ENCODE measurements at regions not wholly inside any gene's neighbourhood (a gene's known extent, or its start where the extent isn't known, plus 50 kb on each side); places are given as distances from the start of the nearest gene placed in this dataset.

DNA sequence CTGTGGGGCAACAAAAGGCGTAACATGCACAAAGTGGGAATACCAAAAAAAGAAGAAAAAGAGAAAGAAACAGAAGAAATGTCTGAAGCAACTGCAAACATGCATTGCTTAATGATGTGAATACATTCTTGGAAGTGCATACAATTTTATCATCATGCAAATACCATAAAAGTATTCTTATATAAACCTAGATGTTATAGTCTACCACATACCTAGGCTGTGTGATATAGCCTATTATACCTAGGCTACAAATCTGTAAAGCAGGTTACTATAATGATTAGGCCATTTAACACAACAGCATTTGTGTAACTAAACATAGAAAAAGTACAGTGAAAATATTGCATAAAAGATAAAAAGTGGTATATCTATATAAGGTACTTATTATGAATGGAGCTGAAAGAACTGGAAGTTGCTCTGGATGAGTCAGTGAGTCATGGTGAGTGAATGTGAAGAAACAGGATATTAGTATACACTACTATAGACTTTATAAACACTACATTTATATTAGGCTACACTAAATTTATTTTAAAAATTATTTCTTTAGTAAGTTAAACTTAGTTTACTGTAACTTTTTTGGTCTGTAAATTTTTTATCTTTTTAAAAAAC lies 319.4 kb upstream of the KCNH7 start:
- TF ChIP-seq, protein P1, sequence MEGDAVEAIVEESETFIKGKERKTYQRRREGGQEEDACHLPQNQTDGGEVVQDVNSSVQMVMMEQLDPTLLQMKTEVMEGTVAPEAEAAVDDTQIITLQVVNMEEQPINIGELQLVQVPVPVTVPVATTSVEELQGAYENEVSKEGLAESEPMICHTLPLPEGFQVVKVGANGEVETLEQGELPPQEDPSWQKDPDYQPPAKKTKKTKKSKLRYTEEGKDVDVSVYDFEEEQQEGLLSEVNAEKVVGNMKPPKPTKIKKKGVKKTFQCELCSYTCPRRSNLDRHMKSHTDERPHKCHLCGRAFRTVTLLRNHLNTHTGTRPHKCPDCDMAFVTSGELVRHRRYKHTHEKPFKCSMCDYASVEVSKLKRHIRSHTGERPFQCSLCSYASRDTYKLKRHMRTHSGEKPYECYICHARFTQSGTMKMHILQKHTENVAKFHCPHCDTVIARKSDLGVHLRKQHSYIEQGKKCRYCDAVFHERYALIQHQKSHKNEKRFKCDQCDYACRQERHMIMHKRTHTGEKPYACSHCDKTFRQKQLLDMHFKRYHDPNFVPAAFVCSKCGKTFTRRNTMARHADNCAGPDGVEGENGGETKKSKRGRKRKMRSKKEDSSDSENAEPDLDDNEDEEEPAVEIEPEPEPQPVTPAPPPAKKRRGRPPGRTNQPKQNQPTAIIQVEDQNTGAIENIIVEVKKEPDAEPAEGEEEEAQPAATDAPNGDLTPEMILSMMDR (IDR thresholded peaks at IDR 0.05) = no peak
- no peak for TF ChIP-seq POLR2A (IDR thresholded peaks at IDR 0.05)
